KMS-11 (cell line): ENCODE measurements at regions not wholly inside any gene's neighbourhood (a gene's known extent, or its start where the extent isn't known, plus 50 kb on each side); places are given as distances from the start of the nearest gene placed in this dataset.

Experiments used
- H2AFZ ChIP-seq: fragments of 200-600 bp; sonication (generic); 2 replicates; pipeline ENCODE4 v1.6.1; 2016; ENCODE audit warnings: antibody characterized with exemption, mixed run types, low read depth
- H3K27ac ChIP-seq: fragments of 200-600 bp; sonication (generic); 2 replicates; pipeline ENCODE4 v1.6.1; 2016; ENCODE audit warnings: mild to moderate bottlenecking, mixed run types
- H3K27me3 ChIP-seq: fragments of 200-600 bp; sonication (generic); 2 replicates; pipeline ENCODE4 v1.6.1; 2017; ENCODE audit warnings: mild to moderate bottlenecking, low read depth, mixed run types, moderate library complexity; ENCODE audit not compliant: insufficient read depth
- H3K36me3 ChIP-seq: fragments of 200-600 bp; sonication (generic); 2 replicates; pipeline ENCODE4 v1.6.1; 2017; ENCODE audit warnings: mild to moderate bottlenecking, mixed run types; ENCODE audit not compliant: insufficient read depth
- H3K4me1 ChIP-seq: fragments of 200-600 bp; sonication (generic); 2 replicates; pipeline ENCODE4 v1.6.1; 2016; ENCODE audit warnings: mild to moderate bottlenecking, low read depth, mixed run types; ENCODE audit not compliant: poor library complexity, severe bottlenecking
- H3K4me2 ChIP-seq: fragments of 200-600 bp; sonication (generic); 2 replicates; pipeline ENCODE4 v1.7.0; 2016; ENCODE audit warnings: mild to moderate bottlenecking, mixed run types
- H3K4me3 ChIP-seq: fragments of 200-600 bp; sonication (generic); IDR thresholded peaks from 2 replicates; pipeline ENCODE4 v1.6.1; 2017; ENCODE audit warnings: low read depth, low read length, mixed read lengths; ENCODE audit not compliant: insufficient read depth
- H3K79me2 ChIP-seq: fragments of 200-600 bp; sonication (generic); 2 replicates; pipeline ENCODE4 v1.6.1; 2016; ENCODE audit warnings: low read depth, mixed run types; ENCODE audit not compliant: insufficient read depth
- H3K9ac ChIP-seq: fragments of 200-600 bp; sonication (generic); 2 replicates; pipeline ENCODE4 v1.6.1; 2016; ENCODE audit warnings: mild to moderate bottlenecking, mixed run types
- H4K20me1 ChIP-seq: fragments of 200-600 bp; sonication (generic); 2 replicates; pipeline ENCODE4 v1.6.1; 2016; ENCODE audit warnings: mild to moderate bottlenecking, mixed run types; ENCODE audit not compliant: insufficient read depth
- TF ChIP-seq, protein P1 (sequence below): fragments of 200-600 bp; sonication (generic); conservative IDR thresholded peaks from 2 replicates; pipeline ENCODE4 v1.6.1; 2017; ENCODE audit warnings: low read depth, mild to moderate bottlenecking, antibody characterized with exemption, low read length, moderate library complexity, mixed read lengths

DNA sequence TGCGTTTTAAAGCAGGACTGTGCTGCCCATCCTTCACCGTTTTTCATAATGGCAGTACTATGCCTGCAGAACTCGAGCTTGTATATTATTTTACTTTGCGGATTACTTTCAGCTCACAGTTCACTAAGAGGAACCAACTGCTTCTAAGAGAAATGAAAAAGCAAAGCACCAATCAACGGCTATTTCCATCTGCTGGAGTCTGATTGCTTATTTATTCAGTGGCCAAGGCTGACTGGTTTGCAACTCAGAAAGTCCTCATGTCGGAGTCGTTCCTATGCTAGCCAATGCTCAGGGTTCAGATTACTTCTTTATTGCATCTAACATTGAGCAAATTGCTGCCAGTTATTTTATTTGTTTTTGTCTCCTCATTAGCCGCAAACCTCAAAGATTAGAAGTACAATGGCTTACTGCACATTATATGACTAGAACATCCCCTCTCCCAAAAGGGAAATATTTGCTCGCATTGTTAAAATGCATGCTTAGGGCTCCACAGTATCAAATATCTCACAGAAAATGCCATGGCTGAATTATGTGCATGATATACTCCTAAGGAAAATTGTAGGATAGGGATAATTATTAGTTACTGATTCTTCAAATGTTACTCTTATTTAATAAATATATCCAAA, 1628.2 kb upstream of the ADGRL3 start:
- no peaks in the 10 kb centered on the region for H3K79me2 ChIP-seq
- no peaks in the 10 kb centered on the region for H3K27me3 ChIP-seq
- no peak overlapping the region for H3K27ac ChIP-seq
- H3K9ac ChIP-seq: no peak overlapping the region
- H3K36me3 ChIP-seq: no peaks in the 10 kb centered on the region
- no peak overlapping the region for H2AFZ ChIP-seq
- no peaks in the 10 kb centered on the region for H4K20me1 ChIP-seq
- TF ChIP-seq, protein P1, sequence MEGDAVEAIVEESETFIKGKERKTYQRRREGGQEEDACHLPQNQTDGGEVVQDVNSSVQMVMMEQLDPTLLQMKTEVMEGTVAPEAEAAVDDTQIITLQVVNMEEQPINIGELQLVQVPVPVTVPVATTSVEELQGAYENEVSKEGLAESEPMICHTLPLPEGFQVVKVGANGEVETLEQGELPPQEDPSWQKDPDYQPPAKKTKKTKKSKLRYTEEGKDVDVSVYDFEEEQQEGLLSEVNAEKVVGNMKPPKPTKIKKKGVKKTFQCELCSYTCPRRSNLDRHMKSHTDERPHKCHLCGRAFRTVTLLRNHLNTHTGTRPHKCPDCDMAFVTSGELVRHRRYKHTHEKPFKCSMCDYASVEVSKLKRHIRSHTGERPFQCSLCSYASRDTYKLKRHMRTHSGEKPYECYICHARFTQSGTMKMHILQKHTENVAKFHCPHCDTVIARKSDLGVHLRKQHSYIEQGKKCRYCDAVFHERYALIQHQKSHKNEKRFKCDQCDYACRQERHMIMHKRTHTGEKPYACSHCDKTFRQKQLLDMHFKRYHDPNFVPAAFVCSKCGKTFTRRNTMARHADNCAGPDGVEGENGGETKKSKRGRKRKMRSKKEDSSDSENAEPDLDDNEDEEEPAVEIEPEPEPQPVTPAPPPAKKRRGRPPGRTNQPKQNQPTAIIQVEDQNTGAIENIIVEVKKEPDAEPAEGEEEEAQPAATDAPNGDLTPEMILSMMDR: no peak
- H3K4me3 ChIP-seq: no peak overlapping the region
- peaks cover 8% of the 10 kb centered on the region for H3K4me1 ChIP-seq
- no peak overlapping the region for H3K4me2 ChIP-seq

DNA sequence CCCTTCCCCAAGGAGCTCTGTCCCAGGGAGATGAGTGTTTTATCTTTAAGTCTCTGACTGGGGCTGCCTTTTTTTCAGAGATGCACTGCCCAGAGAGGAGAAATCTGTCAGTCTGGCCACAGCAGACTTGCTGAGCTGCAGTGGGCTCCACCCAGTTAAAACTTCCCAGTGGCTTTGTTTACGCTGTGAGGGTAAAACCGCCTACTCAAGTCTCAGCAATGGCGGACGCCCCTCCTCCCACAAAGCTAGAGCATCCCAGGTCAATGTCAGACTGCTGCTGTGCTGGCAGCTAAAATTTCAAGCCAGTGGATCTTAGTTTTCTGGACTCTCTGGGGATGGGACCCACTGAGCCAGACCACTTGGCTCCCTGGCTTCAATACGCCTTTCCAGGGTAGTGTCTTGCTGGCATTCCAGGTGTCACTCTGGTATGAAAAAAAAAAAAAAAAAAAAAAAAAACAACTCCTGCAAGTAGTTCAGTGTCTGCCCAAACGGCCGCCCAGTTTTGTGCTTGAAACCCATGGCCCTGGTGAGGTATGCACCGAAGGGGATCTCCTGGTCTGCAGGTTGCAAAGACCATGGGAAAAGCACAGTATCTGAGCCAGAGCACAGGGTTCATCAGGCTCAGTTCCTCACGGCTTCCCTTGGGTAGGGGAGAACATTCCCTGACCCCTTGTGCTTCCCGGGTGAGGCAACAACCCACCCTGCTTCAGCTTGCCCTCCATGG, 1616.1 kb upstream of the ADGRL3 start:
- no peak overlapping the region for H3K9ac ChIP-seq
- H3K79me2 ChIP-seq: no peaks in the 10 kb centered on the region
- no peaks in the 10 kb centered on the region for H3K27me3 ChIP-seq
- no peak overlapping the region for H3K4me3 ChIP-seq
- no peaks in the 10 kb centered on the region for H3K36me3 ChIP-seq
- no peak overlapping the region for H3K4me2 ChIP-seq
- TF ChIP-seq, protein P1: no peak
- H3K27ac ChIP-seq: no peak overlapping the region
- H4K20me1 ChIP-seq: no peaks in the 10 kb centered on the region
- no peaks in the 10 kb centered on the region for H3K4me1 ChIP-seq
- H2AFZ ChIP-seq: no peak overlapping the region

DNA sequence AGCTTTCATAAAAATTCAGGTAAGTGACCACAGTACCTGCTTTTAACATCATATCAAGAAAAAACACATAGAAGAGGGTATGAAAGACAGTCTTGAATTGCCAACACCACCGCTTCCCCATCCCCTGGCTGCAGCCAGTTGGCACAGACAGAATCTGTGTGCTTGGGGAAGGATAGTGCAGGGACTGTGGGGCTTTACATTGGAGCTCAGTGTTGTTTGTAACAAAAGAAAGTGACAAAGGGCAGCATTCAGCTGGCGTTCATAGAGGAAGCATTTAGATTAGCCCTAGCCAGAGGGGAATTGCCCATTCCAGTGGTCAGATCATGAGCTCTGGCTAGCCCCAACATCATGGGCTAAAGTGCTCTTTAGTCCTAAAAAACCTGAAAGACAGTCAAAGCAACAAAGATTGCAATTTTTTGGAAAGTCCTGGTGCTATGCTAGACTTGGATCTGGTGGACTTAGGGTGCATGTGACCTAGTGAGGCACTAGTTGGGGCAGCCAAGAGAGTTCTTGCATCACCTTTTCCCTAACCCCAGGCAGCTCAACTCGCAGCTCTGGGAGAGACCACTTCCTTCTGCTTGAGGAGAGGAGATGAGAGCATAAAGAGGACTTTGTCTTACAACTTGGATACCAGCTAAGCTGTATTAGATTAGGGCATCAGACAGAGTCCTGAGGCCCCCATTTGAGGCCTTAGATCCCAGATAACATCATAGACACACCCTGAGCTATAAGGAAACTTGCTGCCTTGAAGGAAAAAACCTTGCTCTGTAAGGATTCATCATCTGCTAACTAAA, 1602.4 kb upstream of the ADGRL3 start:
- TF ChIP-seq, protein P1: no peak
- Histone ChIP-seq H3K79me2 (no peaks in the 10 kb centered on the region), H4K20me1 (no peaks in the 10 kb centered on the region), H3K4me1 (no peaks in the 10 kb centered on the region), H3K36me3 (no peaks in the 10 kb centered on the region), H3K4me2 (no peak overlapping the region), H3K4me3 (no peak overlapping the region), H3K27ac (no peak overlapping the region), H2AFZ (no peak overlapping the region), H3K27me3 (no peaks in the 10 kb centered on the region), H3K9ac (no peak overlapping the region)

DNA sequence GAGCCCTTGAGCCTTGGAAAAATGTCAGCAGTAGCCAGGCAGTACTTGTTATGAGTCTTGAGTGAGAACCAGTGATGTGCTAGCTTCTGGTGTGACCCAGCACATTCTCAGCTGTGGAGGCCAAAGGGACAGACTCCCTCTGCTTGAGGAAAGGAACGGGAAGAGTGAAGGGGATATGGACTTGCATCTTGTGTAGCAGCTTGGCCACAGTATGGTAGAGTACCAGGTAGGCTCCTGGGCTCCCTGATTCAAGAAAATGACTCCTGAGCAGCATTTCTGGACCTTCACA, 1601.9 kb upstream of the ADGRL3 start:
- Histone ChIP-seq H4K20me1 (no peaks in the 10 kb centered on the region), H3K4me3 (no peak overlapping the region), H3K27ac (no peak overlapping the region), H3K4me2 (no peak overlapping the region), H3K27me3 (no peaks in the 10 kb centered on the region), H3K36me3 (no peaks in the 10 kb centered on the region), H3K79me2 (no peaks in the 10 kb centered on the region), H3K9ac (no peak overlapping the region), H2AFZ (no peak overlapping the region), H3K4me1 (no peaks in the 10 kb centered on the region)
- TF ChIP-seq, protein P1: no peak
